Upper lobe of left lung (tissue), 4 donors: ENCODE measurements at regions not wholly inside any gene's neighbourhood (a gene's known extent, or its start where the extent isn't known, plus 50 kb on each side); places are given as distances from the start of the nearest gene placed in this dataset.

Experiments used
- CTCF ChIP-seq, 6 experiments: fragments of 450-650 bp in 4 of 6; fragments of 200-600 bp in 2 of 6; sonication (generic) in 2 of 6; IDR thresholded peaks; one replicate each; pipeline ENCODE4 v1.5.1; 2016 to 2019; ENCODE audit warnings: antibody characterized with exemption in 6 of 6
- POLR2A ChIP-seq, 4 donors: fragments of 450-650 bp; IDR thresholded peaks; one replicate each; pipeline ENCODE4 v1.5.1; 2016 to 2017; ENCODE audit warnings: antibody characterized with exemption in 4 of 4, mild to moderate bottlenecking in 2 of 4

GRCh38 chr3:19775765-19776164, 158.3 kb downstream of the EFHB start:
- TF ChIP-seq CTCF (IDR thresholded peaks at IDR 0.05): no peak
- TF ChIP-seq POLR2A (IDR thresholded peaks at IDR 0.05): no peak
